OCI-LY1 (cell line): ENCODE measurements at regions not wholly inside any gene's neighbourhood (a gene's known extent, or its start where the extent isn't known, plus 50 kb on each side); places are given as distances from the start of the nearest gene placed in this dataset.

Experiments used
- H2AFZ ChIP-seq: fragments of 200-600 bp; sonication (generic), shearing (Covaris generic); 2 replicates; pipeline ENCODE4 v1.6.0; 2014; ENCODE audit warnings: antibody characterized with exemption, mild to moderate bottlenecking, low read length
- H3F3A ChIP-seq: fragments of 200-600 bp; sonication (generic), shearing (Covaris generic); 2 replicates; pipeline ENCODE4 v1.6.0; 2014; ENCODE audit warnings: mild to moderate bottlenecking, antibody characterized with exemption, low read length, moderate library complexity; ENCODE audit not compliant: insufficient read depth
- H3K27ac ChIP-seq: fragments of 200-600 bp; sonication (generic); 2 replicates; pipeline ENCODE4 v1.5.1; 2014; ENCODE audit warnings: low read length, mixed run types, mild to moderate bottlenecking, low read depth; ENCODE audit not compliant: poor library complexity, severe bottlenecking
- H3K27me3 ChIP-seq: fragments of 200-600 bp; sonication (generic); 2 replicates; pipeline ENCODE4 v1.6.0; 2014; ENCODE audit warnings: antibody characterized with exemption, mild to moderate bottlenecking, low read length, moderate library complexity; ENCODE audit not compliant: insufficient read depth
- H3K36me3 ChIP-seq: fragments of 200-600 bp; sonication (generic); 2 replicates; pipeline ENCODE4 v1.6.1; 2014; ENCODE audit warnings: mild to moderate bottlenecking, antibody characterized with exemption, low read length, moderate library complexity, mixed read lengths; ENCODE audit not compliant: insufficient read depth
- H3K4me1 ChIP-seq: fragments of 200-600 bp; sonication (generic); 2 replicates; pipeline ENCODE4 v1.5.1; 2014; ENCODE audit warnings: mild to moderate bottlenecking, low read length, moderate library complexity; ENCODE audit not compliant: insufficient read depth, severe bottlenecking
- H3K4me2 ChIP-seq: fragments of 200-600 bp; sonication (generic), shearing (Covaris generic); 2 replicates; pipeline ENCODE4 v1.6.1; 2014; ENCODE audit warnings: low read length
- H3K4me3 ChIP-seq: fragments of 200-600 bp; sonication (generic); 2 replicates; pipeline ENCODE4 v1.5.1; 2014; ENCODE audit warnings: low read length, low read depth, mild to moderate bottlenecking, mixed read lengths; ENCODE audit not compliant: poor library complexity, severe bottlenecking
- H3K79me2 ChIP-seq: fragments of 200-600 bp; shearing (Covaris generic); 2 replicates; pipeline ENCODE4 v1.6.1; 2016; ENCODE audit warnings: mixed run types, low read length, mixed read lengths; ENCODE audit not compliant: insufficient read depth
- H3K9ac ChIP-seq: fragments of 200-600 bp; sonication (generic), shearing (Covaris generic); 2 replicates; pipeline ENCODE4 v1.6.1; 2014; ENCODE audit warnings: mild to moderate bottlenecking, low read length, mixed read lengths
- H3K9me2 ChIP-seq: fragments of 200-600 bp; sonication (generic), shearing (Covaris generic); 2 replicates; pipeline ENCODE4 v1.6.1; 2014; ENCODE audit warnings: low read depth, mild to moderate bottlenecking, low read length, mixed read lengths
- H3K9me3 ChIP-seq: fragments of 200-600 bp; shearing (Covaris generic); 2 replicates; pipeline ENCODE4 v1.6.1; 2014; ENCODE audit warnings: low read length, mixed read lengths
- H4K20me1 ChIP-seq: fragments of 200-600 bp; sonication (generic), shearing (Covaris generic); 2 replicates; pipeline ENCODE4 v1.6.0; 2016; ENCODE audit warnings: mild to moderate bottlenecking, low read length; ENCODE audit not compliant: insufficient read depth
- EZH2 ChIP-seq: fragments of 200-600 bp; sonication (generic), shearing (Covaris generic); IDR thresholded peaks from 2 replicates; pipeline ENCODE4 v1.8.0; 2017; ENCODE audit warnings: borderline replicate concordance, mixed run types, mild to moderate bottlenecking, antibody characterized with exemption, low read length, moderate library complexity, mixed read lengths
- TF ChIP-seq, protein P1 (sequence below): fragments of 200-600 bp; sonication (generic), shearing (Covaris generic); IDR thresholded peaks from 2 replicates; pipeline ENCODE4 v1.5.1; 2017; ENCODE audit warnings: mild to moderate bottlenecking, antibody characterized with exemption, low read length, moderate library complexity, mixed read lengths

DNA sequence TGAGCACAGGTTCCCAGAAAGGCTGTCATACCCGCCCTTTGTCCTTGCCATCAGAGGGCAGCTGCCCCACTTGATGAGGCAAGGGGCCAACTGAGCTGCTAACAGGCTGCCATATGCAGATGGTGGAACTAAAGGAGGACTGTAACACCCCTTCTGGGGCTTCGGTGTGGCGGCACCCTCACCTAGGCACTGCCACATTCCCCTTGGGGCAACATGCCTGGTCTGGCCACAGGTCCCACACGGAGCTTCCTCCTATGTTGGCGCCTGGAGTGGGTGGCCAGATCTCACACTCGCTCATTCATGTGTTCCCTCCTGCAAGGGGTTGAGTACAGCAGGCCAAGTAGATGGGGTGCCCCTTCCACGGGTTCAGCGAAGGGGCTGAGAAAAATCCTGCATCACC lies 777.4 kb upstream of the CHD1 start:
- H3K79me2 ChIP-seq: no peaks in the 10 kb centered on the region

DNA sequence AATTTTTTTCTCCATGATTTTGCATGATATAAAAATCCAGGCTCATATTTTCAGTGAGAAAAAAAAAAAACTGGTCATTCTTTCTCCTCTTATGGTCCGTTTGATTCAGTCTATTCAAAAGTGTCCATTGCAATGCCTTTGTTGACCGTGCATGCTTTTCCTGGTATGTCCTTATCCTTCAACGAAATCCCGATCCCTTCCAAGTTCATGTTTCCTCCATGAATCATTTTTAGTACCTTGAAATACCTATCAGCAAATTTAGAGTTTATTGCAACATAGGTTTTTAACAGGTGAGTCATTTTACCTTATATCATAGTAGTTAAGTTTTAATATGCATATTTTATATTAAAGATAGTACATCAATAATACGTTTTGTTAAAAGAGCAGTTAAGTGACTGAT lies 773.8 kb upstream of the CHD1 start:
- TF ChIP-seq EZH2: no peak
- TF ChIP-seq, protein P1, sequence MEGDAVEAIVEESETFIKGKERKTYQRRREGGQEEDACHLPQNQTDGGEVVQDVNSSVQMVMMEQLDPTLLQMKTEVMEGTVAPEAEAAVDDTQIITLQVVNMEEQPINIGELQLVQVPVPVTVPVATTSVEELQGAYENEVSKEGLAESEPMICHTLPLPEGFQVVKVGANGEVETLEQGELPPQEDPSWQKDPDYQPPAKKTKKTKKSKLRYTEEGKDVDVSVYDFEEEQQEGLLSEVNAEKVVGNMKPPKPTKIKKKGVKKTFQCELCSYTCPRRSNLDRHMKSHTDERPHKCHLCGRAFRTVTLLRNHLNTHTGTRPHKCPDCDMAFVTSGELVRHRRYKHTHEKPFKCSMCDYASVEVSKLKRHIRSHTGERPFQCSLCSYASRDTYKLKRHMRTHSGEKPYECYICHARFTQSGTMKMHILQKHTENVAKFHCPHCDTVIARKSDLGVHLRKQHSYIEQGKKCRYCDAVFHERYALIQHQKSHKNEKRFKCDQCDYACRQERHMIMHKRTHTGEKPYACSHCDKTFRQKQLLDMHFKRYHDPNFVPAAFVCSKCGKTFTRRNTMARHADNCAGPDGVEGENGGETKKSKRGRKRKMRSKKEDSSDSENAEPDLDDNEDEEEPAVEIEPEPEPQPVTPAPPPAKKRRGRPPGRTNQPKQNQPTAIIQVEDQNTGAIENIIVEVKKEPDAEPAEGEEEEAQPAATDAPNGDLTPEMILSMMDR: no peak
- Histone ChIP-seq H3K4me1 (no peaks in the 10 kb centered on the region), H3K36me3 (no peaks in the 10 kb centered on the region), H3F3A (no peaks in the 10 kb centered on the region), H4K20me1 (no peaks in the 10 kb centered on the region), H3K9ac (no peak overlapping the region), H3K9me2 (no peaks in the 10 kb centered on the region), H3K9me3 (no peaks in the 10 kb centered on the region), H3K79me2 (no peaks in the 10 kb centered on the region), H3K4me2 (no peak overlapping the region), H3K4me3 (no peak overlapping the region), H3K27me3 (no peaks in the 10 kb centered on the region), H3K27ac (no peak overlapping the region), H2AFZ (no peak overlapping the region)

More for the DNA sequence above, 777.4 kb upstream of the CHD1 start:
- no peak overlapping the region for H3K9ac ChIP-seq
- H3F3A ChIP-seq: no peaks in the 10 kb centered on the region
- H3K4me3 ChIP-seq: no peak overlapping the region
- no peaks in the 10 kb centered on the region for H3K36me3 ChIP-seq
- no peaks in the 10 kb centered on the region for H3K9me3 ChIP-seq
- no peaks in the 10 kb centered on the region for H3K4me1 ChIP-seq
- TF ChIP-seq, protein P1: no peak
- TF ChIP-seq EZH2: no peak
- H2AFZ ChIP-seq: no peak overlapping the region
- no peaks in the 10 kb centered on the region for H4K20me1 ChIP-seq
- H3K9me2 ChIP-seq: no peaks in the 10 kb centered on the region
- no peak overlapping the region for H3K27ac ChIP-seq
- H3K4me2 ChIP-seq: no peak overlapping the region
- H3K27me3 ChIP-seq: no peaks in the 10 kb centered on the region

- H3K4me1 ChIP-seq: no peaks in the 10 kb centered on the region
- no peaks in the 10 kb centered on the region for H3K27me3 ChIP-seq
- H3K9me2 ChIP-seq: no peaks in the 10 kb centered on the region
- TF ChIP-seq, protein P1: no peak
- no peak for TF ChIP-seq EZH2
- H3K4me3 ChIP-seq: no peak overlapping the region
- no peaks in the 10 kb centered on the region for H3K79me2 ChIP-seq
- H3K4me2 ChIP-seq: no peak overlapping the region
- H3F3A ChIP-seq: no peaks in the 10 kb centered on the region
- no peak overlapping the region for H3K27ac ChIP-seq
- H3K9ac ChIP-seq: no peak overlapping the region
- H2AFZ ChIP-seq: no peak overlapping the region
- no peaks in the 10 kb centered on the region for H4K20me1 ChIP-seq
- H3K9me3 ChIP-seq: no peaks in the 10 kb centered on the region
- no peaks in the 10 kb centered on the region for H3K36me3 ChIP-seq
Observed at GRCh38 chr5:99694884-99695283, 766.1 kb upstream of the CHD1 start.
